Hepatocyte (in vitro differentiated cells): ENCODE measurements at regions not wholly inside any gene's neighbourhood (a gene's known extent, or its start where the extent isn't known, plus 50 kb on each side); places are given as distances from the start of the nearest gene placed in this dataset.

Experiments
- DNase-seq: peaks from one replicate; pipeline ENCODE4 v3.0.0-alpha.2; 2016; ENCODE audit warnings: low spot score
- H2AFZ ChIP-seq: fragments of 200-600 bp; sonication (generic); 2 replicates; pipeline ENCODE4 v1.6.0; 2016; ENCODE audit warnings: antibody characterized with exemption, mild to moderate bottlenecking
- H3K27ac ChIP-seq: fragments of 200-600 bp; sonication (generic); 2 replicates; pipeline ENCODE4 v1.5.1; 2016; ENCODE audit warnings: mild to moderate bottlenecking
- H3K27me3 ChIP-seq: fragments of 200-600 bp; sonication (generic); 2 replicates; pipeline ENCODE4 v1.6.1; 2016
- H3K36me3 ChIP-seq: fragments of 200-600 bp; sonication (generic); replicated peaks from 2 replicates; pipeline ENCODE4 v1.5.1; 2016; ENCODE audit warnings: low read depth; ENCODE audit not compliant: insufficient read depth
- H3K4me1 ChIP-seq: fragments of 200-600 bp; sonication (generic); 2 replicates; pipeline ENCODE4 v1.5.1; 2016; ENCODE audit warnings: mild to moderate bottlenecking, moderate library complexity; ENCODE audit not compliant: insufficient read depth
- H3K4me2 ChIP-seq: fragments of 200-600 bp; sonication (generic); 2 replicates; pipeline ENCODE4 v1.6.0; 2016
- H3K4me3 ChIP-seq: fragments of 200-600 bp; sonication (generic); 2 replicates; pipeline ENCODE4 v1.5.1; 2016; ENCODE audit warnings: mild to moderate bottlenecking
- H3K79me2 ChIP-seq: fragments of 200-600 bp; sonication (generic); 2 replicates; pipeline ENCODE4 v1.6.0; 2017; ENCODE audit warnings: mild to moderate bottlenecking
- H3K9me2 ChIP-seq: fragments of 200-600 bp; sonication (generic); replicated peaks from 2 replicates; pipeline ENCODE4 v1.6.0; 2017; ENCODE audit warnings: mild to moderate bottlenecking; ENCODE audit not compliant: insufficient read depth
- H3K9me3 ChIP-seq: fragments of 200-600 bp; sonication (generic); 2 replicates; pipeline ENCODE4 v1.5.1; 2016; ENCODE audit warnings: low read depth, mild to moderate bottlenecking
- H4K20me1 ChIP-seq: fragments of 200-600 bp; sonication (generic); 2 replicates; pipeline ENCODE4 v1.6.0; 2016; ENCODE audit warnings: mild to moderate bottlenecking; ENCODE audit not compliant: insufficient read depth, poor library complexity, severe bottlenecking
- CTCF ChIP-seq: fragments of 200-600 bp; sonication (generic); IDR thresholded peaks from 2 replicates; pipeline ENCODE4 v1.5.1; 2016; ENCODE audit warnings: antibody characterized with exemption, mild to moderate bottlenecking; ENCODE audit not compliant: poor library complexity
- EZH2 ChIP-seq: fragments of 200-600 bp; sonication (generic); IDR thresholded peaks from 2 replicates; pipeline ENCODE4 v1.6.1; 2016; ENCODE audit warnings: antibody characterized with exemption, mild to moderate bottlenecking, borderline replicate concordance
- EZH2phosphoT487 ChIP-seq: fragments of 200-600 bp; sonication (generic); IDR thresholded peaks from one replicate; pipeline ENCODE4 v1.6.1; 2018; ENCODE audit warnings: antibody characterized with exemption, mild to moderate bottlenecking, low read depth, moderate library complexity; ENCODE audit not compliant: unreplicated experiment, severe bottlenecking
- WGBS: methylation state at CpG from one replicate; pipeline ENCODE4 v1.1.6; 2016; ENCODE audit warnings: low lambda C conversion rate; ENCODE audit errors: missing lambda C conversion rate; 5-methylcytosine and 5-hydroxymethylcytosine counted together

DNA sequence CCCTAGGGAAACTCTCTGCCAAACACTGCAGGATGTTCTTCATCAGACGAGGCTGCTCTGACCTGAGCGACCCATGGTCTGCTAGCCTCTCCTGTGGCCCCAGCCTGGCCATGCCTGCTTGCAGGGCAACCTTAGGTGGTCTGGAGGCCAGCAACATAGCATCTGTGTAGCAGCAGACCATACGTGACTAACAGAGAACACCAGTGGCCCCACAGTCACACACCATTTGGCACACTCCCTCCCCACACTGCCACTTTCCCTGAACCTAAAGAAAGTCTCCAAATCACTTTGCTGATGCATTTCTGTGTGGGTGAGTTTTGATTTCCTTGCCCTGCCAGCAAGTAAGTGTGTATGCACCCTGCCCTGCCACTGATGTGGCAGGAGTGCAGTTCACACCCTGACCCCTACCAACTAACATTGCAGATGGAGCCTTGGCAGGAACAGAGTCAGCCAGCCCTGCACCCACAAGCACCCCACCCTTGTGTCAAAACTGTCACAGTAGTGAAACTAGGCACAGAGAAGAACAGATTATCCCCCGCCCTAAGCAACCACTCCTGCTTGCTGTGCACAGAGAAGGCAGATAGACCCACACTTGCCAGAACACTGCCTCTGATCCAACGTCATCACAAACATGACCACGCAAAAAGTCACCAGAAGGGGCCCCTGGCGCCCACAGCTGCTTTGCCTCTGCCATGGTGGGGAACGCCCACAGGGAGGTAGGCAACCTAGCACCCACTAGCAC lies 249.1 kb downstream of the SPIN4 start:
- no peak for DNase-seq
- Histone ChIP-seq H3K4me1 (no peaks in the 10 kb centered on the region), H3K36me3 (no peaks in the 10 kb centered on the region), H3K9me2 (no peaks in the 10 kb centered on the region), H3K27ac (no peak overlapping the region), H3K27me3 (no peaks in the 10 kb centered on the region), H3K4me2 (no peak overlapping the region), H4K20me1 (no peaks in the 10 kb centered on the region), H3K79me2 (no peaks in the 10 kb centered on the region), H2AFZ (no peak overlapping the region), H3K4me3 (no peak overlapping the region), H3K9me3 (no peaks in the 10 kb centered on the region)
- 68% methylated on average over 8 of the region's 8 CpGs for WGBS
- TF ChIP-seq EZH2, result no peak
- no peak for TF ChIP-seq EZH2phosphoT487
- TF ChIP-seq CTCF, result no peak

- Histone ChIP-seq H3K4me1 (no peaks in the 10 kb centered on the region), H4K20me1 (no peaks in the 10 kb centered on the region), H2AFZ (no peak overlapping the region), H3K9me3 (peaks cover 14% of the 10 kb centered on the region), H3K79me2 (no peaks in the 10 kb centered on the region), H3K4me3 (no peak overlapping the region), H3K27me3 (no peaks in the 10 kb centered on the region), H3K4me2 (no peak overlapping the region), H3K9me2 (no peaks in the 10 kb centered on the region), H3K27ac (no peak overlapping the region), H3K36me3 (no peaks in the 10 kb centered on the region)
- WGBS, result 30% methylated on average over 2 of the region's 2 CpGs
- no peak for DNase-seq
- TF ChIP-seq EZH2phosphoT487 (no peak), EZH2 (no peak), CTCF (no peak)
Observed at GRCh38 chrX:63058204-63058603, 292.9 kb downstream of the SPIN4 start.

- H3K4me3 ChIP-seq, result no peak overlapping the region
- WGBS, result 40% methylated on average over 2 of the region's 2 CpGs
- H3K4me1 ChIP-seq, result no peaks in the 10 kb centered on the region
- DNase-seq, result no peak
- no peaks in the 10 kb centered on the region for H3K9me3 ChIP-seq
- H4K20me1 ChIP-seq, result no peaks in the 10 kb centered on the region
- H3K36me3 ChIP-seq, result no peaks in the 10 kb centered on the region
- H3K79me2 ChIP-seq, result no peaks in the 10 kb centered on the region
- no peak for TF ChIP-seq EZH2phosphoT487
- TF ChIP-seq CTCF, result no peak
- no peak for TF ChIP-seq EZH2
- H3K27me3 ChIP-seq, result no peaks in the 10 kb centered on the region
- no peak overlapping the region for H3K27ac ChIP-seq
- no peak overlapping the region for H2AFZ ChIP-seq
- no peak overlapping the region for H3K4me2 ChIP-seq
- no peaks in the 10 kb centered on the region for H3K9me2 ChIP-seq
Observed at GRCh38 chrX:63050225-63050624, 300.9 kb downstream of the SPIN4 start.
